ENCODE measurements at regions not wholly inside any gene's neighbourhood (a gene's known extent, or its start where the extent isn't known, plus 50 kb on each side); places are given as distances from the start of the nearest gene placed in this dataset.

DNA sequence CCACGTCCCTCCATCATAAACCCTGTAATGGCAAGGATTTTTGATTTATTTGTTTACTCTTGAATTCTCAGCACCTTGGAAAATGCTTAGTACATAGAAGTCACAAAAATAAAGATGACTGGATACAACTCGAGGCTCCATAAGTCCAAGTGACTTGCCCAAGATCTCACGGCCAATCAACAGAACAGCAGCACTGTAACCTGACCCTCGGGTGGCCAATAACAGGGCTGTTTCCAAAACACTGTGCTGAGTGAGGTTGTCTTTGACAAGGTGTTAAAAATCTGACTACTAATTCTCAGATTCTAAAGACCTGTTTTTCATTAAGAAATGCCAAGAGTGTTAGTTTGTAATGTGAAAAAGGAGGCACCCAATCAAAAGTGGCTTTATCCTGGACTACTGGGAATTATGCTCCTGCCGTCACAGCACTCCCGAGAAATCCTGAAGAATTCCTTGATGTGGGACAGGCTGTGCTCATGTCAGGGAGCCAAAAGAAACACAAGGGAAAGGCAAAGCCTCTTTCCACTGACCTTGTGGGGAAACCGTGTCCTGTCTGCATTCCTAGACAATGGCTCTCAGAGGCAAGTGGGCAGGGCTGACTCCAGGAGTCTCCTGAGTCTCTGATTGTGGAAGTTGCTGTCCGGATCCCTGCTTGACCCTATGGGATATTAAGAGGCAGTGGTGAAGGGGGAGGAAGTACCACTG is 204.7 kb upstream of the PELI2 start:
- TF ChIP-seq, protein P1, sequence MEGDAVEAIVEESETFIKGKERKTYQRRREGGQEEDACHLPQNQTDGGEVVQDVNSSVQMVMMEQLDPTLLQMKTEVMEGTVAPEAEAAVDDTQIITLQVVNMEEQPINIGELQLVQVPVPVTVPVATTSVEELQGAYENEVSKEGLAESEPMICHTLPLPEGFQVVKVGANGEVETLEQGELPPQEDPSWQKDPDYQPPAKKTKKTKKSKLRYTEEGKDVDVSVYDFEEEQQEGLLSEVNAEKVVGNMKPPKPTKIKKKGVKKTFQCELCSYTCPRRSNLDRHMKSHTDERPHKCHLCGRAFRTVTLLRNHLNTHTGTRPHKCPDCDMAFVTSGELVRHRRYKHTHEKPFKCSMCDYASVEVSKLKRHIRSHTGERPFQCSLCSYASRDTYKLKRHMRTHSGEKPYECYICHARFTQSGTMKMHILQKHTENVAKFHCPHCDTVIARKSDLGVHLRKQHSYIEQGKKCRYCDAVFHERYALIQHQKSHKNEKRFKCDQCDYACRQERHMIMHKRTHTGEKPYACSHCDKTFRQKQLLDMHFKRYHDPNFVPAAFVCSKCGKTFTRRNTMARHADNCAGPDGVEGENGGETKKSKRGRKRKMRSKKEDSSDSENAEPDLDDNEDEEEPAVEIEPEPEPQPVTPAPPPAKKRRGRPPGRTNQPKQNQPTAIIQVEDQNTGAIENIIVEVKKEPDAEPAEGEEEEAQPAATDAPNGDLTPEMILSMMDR (IDR thresholded peaks at IDR 0.05; ENCODE audit: low read depth, low read length, missing input control), result no peak
- TF ChIP-seq YY1 (IDR thresholded peaks at IDR 0.05), result no peak
- TF ChIP-seq, protein P2, sequence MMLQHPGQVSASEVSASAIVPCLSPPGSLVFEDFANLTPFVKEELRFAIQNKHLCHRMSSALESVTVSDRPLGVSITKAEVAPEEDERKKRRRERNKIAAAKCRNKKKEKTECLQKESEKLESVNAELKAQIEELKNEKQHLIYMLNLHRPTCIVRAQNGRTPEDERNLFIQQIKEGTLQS (IDR thresholded peaks at IDR 0.05), result no peak
- TF ChIP-seq, protein P3, sequence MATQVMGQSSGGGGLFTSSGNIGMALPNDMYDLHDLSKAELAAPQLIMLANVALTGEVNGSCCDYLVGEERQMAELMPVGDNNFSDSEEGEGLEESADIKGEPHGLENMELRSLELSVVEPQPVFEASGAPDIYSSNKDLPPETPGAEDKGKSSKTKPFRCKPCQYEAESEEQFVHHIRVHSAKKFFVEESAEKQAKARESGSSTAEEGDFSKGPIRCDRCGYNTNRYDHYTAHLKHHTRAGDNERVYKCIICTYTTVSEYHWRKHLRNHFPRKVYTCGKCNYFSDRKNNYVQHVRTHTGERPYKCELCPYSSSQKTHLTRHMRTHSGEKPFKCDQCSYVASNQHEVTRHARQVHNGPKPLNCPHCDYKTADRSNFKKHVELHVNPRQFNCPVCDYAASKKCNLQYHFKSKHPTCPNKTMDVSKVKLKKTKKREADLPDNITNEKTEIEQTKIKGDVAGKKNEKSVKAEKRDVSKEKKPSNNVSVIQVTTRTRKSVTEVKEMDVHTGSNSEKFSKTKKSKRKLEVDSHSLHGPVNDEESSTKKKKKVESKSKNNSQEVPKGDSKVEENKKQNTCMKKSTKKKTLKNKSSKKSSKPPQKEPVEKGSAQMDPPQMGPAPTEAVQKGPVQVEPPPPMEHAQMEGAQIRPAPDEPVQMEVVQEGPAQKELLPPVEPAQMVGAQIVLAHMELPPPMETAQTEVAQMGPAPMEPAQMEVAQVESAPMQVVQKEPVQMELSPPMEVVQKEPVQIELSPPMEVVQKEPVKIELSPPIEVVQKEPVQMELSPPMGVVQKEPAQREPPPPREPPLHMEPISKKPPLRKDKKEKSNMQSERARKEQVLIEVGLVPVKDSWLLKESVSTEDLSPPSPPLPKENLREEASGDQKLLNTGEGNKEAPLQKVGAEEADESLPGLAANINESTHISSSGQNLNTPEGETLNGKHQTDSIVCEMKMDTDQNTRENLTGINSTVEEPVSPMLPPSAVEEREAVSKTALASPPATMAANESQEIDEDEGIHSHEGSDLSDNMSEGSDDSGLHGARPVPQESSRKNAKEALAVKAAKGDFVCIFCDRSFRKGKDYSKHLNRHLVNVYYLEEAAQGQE (IDR thresholded peaks at IDR 0.05), result peak; percentile 70
- no peak for TF ChIP-seq RAD21 (IDR thresholded peaks at IDR 0.05)
- TF ChIP-seq NR2F2 (IDR thresholded peaks at IDR 0.05), result peak; percentile 50
- TF ChIP-seq, protein P4, sequence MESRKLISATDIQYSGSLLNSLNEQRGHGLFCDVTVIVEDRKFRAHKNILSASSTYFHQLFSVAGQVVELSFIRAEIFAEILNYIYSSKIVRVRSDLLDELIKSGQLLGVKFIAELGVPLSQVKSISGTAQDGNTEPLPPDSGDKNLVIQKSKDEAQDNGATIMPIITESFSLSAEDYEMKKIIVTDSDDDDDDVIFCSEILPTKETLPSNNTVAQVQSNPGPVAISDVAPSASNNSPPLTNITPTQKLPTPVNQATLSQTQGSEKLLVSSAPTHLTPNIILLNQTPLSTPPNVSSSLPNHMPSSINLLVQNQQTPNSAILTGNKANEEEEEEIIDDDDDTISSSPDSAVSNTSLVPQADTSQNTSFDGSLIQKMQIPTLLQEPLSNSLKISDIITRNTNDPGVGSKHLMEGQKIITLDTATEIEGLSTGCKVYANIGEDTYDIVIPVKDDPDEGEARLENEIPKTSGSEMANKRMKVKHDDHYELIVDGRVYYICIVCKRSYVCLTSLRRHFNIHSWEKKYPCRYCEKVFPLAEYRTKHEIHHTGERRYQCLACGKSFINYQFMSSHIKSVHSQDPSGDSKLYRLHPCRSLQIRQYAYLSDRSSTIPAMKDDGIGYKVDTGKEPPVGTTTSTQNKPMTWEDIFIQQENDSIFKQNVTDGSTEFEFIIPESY (IDR thresholded peaks at IDR 0.05), result no peak
- TF ChIP-seq JUND (IDR thresholded peaks at IDR 0.05), result no peak
- no peak for TF ChIP-seq EGR1 (IDR thresholded peaks at IDR 0.05; ENCODE audit: low read depth in 2 of 2)

Measured in liver (tissue), 3 donors.